ENCODE measurements at regions not wholly inside any gene's neighbourhood (a gene's known extent, or its start where the extent isn't known, plus 50 kb on each side); places are given as distances from the start of the nearest gene placed in this dataset.

DNA sequence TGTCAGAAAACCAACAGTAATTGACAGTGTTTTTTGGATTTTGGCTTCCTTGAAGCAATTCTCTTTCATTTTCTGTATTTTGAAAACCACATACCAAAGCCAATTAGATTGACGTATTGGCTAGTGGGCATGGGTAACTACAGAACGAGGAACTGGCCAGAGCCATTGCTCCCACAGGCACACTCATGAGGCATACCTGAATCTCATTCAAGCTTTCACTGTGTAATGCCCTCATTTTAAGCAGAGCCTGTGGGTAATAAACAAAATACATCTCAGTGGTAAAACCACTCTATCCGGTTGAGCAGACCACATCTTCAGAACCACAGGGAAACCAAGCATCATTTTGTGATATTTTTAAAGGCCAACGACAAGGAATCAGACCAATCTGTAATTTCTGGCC is 394.1 kb downstream of the ZNF608 start:
- Histone ChIP-seq H4K20me1 (replicated peaks; ENCODE audit: control insufficient read depth, insufficient read depth, low read length) (no peaks in the 10 kb centered on the region), H3K36me3 (ENCODE audit: control insufficient read depth, insufficient read depth, low read length) (no peaks in the 10 kb centered on the region), H3K79me2 (ENCODE audit: control insufficient read depth, insufficient read depth, low read length) (no peaks in the 10 kb centered on the region), H3K4me3 (no peak overlapping the region), H3K4me1 (replicated peaks in 1 of 2; ENCODE audit: control insufficient read depth in 2 of 2, insufficient read depth in 2 of 2, low read length in 2 of 2) (no peaks in the 10 kb centered on the region), H3K9me1 (ENCODE audit: control insufficient read depth, insufficient read depth, low read length) (no peaks in the 10 kb centered on the region), H2AFZ (ENCODE audit: low read depth, low read length) (no peak overlapping the region), H3K9ac (ENCODE audit: insufficient read depth in 1 of 2, low read depth in 2 of 2, low read length in 2 of 2) (no peak overlapping the region), H3K9me3 (replicated peaks; ENCODE audit: control insufficient read depth, insufficient read depth, low read depth, low read length) (no peaks in the 10 kb centered on the region), H3K4me2 (ENCODE audit: insufficient read depth, low read length) (no peak overlapping the region), H3K27ac (ENCODE audit: extremely low read depth, low read depth, low read length) (no peak overlapping the region), H3K27me3 (ENCODE audit: control insufficient read depth in 2 of 2, insufficient read depth in 2 of 2, low read length in 2 of 2) (no peaks in the 10 kb centered on the region)
- BruUV-seq (replicated peaks), result no TSS peak
- CTCF ChIA-PET (ENCODE audit: low intra/inter-chr PET ratio), result no interaction called here
- WGBS (ENCODE audit: insufficient coverage, low coverage, missing lambda C conversion rate), result 0% methylated on average over 4 of the region's 4 CpGs
- in situ Hi-C loops (cut with MboI) (no loop called here), intact Hi-C loops (cut with micrococcal nuclease) (no loop called here)
- FAIRE-seq (no peak), ATAC-seq (no peak), DNase-seq (ENCODE audit: extremely low read depth in 1 of 4, low spot score in 3 of 4) (no peak)
- POLR2A ChIA-PET, result no interaction called here
- TF ChIP-seq ERF (CRISPR knock-in tag; IDR thresholded peaks at IDR 0.05) (no peak), MTF1 (CRISPR knock-in tag; IDR thresholded peaks at IDR 0.05; ENCODE audit: borderline replicate concordance) (no peak), ZNF79 (CRISPR knock-in tag; IDR thresholded peaks at IDR 0.05; ENCODE audit: low read depth) (no peak), RFX7 (CRISPR knock-in tag; IDR thresholded peaks at IDR 0.05) (no peak)
- TF ChIP-seq, protein P1, sequence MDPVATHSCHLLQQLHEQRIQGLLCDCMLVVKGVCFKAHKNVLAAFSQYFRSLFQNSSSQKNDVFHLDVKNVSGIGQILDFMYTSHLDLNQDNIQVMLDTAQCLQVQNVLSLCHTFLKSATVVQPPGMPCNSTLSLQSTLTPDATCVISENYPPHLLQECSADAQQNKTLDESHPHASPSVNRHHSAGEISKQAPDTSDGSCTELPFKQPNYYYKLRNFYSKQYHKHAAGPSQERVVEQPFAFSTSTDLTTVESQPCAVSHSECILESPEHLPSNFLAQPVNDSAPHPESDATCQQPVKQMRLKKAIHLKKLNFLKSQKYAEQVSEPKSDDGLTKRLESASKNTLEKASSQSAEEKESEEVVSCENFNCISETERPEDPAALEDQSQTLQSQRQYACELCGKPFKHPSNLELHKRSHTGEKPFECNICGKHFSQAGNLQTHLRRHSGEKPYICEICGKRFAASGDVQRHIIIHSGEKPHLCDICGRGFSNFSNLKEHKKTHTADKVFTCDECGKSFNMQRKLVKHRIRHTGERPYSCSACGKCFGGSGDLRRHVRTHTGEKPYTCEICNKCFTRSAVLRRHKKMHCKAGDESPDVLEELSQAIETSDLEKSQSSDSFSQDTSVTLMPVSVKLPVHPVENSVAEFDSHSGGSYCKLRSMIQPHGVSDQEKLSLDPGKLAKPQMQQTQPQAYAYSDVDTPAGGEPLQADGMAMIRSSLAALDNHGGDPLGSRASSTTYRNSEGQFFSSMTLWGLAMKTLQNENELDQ (CRISPR knock-in tag; IDR thresholded peaks at IDR 0.05; ENCODE audit: borderline replicate concordance), result no peak
- TF ChIP-seq, protein P2, sequence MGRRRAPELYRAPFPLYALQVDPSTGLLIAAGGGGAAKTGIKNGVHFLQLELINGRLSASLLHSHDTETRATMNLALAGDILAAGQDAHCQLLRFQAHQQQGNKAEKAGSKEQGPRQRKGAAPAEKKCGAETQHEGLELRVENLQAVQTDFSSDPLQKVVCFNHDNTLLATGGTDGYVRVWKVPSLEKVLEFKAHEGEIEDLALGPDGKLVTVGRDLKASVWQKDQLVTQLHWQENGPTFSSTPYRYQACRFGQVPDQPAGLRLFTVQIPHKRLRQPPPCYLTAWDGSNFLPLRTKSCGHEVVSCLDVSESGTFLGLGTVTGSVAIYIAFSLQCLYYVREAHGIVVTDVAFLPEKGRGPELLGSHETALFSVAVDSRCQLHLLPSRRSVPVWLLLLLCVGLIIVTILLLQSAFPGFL (CRISPR knock-in tag; IDR thresholded peaks at IDR 0.05), result no peak
- TF ChIP-seq, protein P3, sequence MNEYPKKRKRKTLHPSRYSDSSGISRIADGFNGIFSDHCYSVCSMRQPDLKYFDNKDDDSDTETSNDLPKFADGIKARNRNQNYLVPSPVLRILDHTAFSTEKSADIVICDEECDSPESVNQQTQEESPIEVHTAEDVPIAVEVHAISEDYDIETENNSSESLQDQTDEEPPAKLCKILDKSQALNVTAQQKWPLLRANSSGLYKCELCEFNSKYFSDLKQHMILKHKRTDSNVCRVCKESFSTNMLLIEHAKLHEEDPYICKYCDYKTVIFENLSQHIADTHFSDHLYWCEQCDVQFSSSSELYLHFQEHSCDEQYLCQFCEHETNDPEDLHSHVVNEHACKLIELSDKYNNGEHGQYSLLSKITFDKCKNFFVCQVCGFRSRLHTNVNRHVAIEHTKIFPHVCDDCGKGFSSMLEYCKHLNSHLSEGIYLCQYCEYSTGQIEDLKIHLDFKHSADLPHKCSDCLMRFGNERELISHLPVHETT (CRISPR knock-in tag; conservative IDR thresholded peaks at IDR 0.05 in 1 of 2, IDR thresholded peaks at IDR 0.05 in 1 of 2), result no peak
- TF ChIP-seq, protein P4, sequence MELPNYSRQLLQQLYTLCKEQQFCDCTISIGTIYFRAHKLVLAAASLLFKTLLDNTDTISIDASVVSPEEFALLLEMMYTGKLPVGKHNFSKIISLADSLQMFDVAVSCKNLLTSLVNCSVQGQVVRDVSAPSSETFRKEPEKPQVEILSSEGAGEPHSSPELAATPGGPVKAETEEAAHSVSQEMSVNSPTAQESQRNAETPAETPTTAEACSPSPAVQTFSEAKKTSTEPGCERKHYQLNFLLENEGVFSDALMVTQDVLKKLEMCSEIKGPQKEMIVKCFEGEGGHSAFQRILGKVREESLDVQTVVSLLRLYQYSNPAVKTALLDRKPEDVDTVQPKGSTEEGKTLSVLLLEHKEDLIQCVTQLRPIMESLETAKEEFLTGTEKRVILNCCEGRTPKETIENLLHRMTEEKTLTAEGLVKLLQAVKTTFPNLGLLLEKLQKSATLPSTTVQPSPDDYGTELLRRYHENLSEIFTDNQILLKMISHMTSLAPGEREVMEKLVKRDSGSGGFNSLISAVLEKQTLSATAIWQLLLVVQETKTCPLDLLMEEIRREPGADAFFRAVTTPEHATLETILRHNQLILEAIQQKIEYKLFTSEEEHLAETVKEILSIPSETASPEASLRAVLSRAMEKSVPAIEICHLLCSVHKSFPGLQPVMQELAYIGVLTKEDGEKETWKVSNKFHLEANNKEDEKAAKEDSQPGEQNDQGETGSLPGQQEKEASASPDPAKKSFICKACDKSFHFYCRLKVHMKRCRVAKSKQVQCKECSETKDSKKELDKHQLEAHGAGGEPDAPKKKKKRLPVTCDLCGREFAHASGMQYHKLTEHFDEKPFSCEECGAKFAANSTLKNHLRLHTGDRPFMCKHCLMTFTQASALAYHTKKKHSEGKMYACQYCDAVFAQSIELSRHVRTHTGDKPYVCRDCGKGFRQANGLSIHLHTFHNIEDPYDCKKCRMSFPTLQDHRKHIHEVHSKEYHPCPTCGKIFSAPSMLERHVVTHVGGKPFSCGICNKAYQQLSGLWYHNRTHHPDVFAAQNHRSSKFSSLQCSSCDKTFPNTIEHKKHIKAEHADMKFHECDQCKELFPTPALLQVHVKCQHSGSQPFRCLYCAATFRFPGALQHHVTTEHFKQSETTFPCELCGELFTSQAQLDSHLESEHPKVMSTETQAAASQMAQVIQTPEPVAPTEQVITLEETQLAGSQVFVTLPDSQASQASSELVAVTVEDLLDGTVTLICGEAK (IDR thresholded peaks at IDR 0.05), result no peak
- TF ChIP-seq, protein P4 (CRISPR knock-in tag; IDR thresholded peaks at IDR 0.05), result no peak

Measured in K562 (cell line).